ENCODE measurements at regions not wholly inside any gene's neighbourhood (a gene's known extent, or its start where the extent isn't known, plus 50 kb on each side); places are given as distances from the start of the nearest gene placed in this dataset.

DNA sequence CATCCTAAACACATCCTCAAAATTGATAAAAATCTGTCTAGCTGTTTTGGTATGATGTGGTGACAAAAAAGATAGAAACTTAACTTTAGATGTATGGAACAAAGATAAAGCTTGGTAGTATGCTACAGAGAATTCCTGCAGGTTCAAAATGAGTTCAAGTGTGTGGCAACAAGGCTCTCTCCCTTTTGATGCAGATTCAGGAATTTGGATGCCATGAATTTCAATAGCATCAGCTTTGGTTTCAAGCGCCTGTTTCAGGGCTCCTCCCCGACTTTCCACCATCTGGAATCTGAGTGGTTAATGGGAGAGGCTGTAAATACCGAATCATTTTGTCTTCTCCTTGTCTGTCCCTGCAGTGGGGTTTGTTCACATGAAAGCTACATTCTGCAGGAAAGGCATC, 180.6 kb downstream of the MTX2 start:
- TF ChIP-seq, protein P1, sequence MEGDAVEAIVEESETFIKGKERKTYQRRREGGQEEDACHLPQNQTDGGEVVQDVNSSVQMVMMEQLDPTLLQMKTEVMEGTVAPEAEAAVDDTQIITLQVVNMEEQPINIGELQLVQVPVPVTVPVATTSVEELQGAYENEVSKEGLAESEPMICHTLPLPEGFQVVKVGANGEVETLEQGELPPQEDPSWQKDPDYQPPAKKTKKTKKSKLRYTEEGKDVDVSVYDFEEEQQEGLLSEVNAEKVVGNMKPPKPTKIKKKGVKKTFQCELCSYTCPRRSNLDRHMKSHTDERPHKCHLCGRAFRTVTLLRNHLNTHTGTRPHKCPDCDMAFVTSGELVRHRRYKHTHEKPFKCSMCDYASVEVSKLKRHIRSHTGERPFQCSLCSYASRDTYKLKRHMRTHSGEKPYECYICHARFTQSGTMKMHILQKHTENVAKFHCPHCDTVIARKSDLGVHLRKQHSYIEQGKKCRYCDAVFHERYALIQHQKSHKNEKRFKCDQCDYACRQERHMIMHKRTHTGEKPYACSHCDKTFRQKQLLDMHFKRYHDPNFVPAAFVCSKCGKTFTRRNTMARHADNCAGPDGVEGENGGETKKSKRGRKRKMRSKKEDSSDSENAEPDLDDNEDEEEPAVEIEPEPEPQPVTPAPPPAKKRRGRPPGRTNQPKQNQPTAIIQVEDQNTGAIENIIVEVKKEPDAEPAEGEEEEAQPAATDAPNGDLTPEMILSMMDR (IDR thresholded peaks at IDR 0.05; ENCODE audit: poor library complexity): no peak
- TF ChIP-seq EZH2 (IDR thresholded peaks at IDR 0.05; ENCODE audit: borderline replicate concordance): no peak
